SK-N-SH treated with all-trans-retinoic acid at 6 μM for 48 hours (cell line): ENCODE measurements at regions not wholly inside any gene's neighbourhood (a gene's known extent, or its start where the extent isn't known, plus 50 kb on each side); places are given as distances from the start of the nearest gene placed in this dataset.

Experiments used
- ATAC-seq: fragments of 200-7000 bp; cut with Tn5 transposase; 3 replicates; pipeline ENCODE4 v1.9.1; 2020; ENCODE audit warnings: mild to moderate bottlenecking, moderate library complexity
- ARNTL ChIP-seq: fragments of 450-650 bp; formaldehyde crosslinking; IDR thresholded peaks from 2 replicates; pipeline ENCODE4 v1.5.0; 2020; ENCODE audit warnings: low read depth, mild to moderate bottlenecking, moderate library complexity, borderline replicate concordance
- BACH2 ChIP-seq: fragments of 250-450 bp; sonication (Bioruptor Pico); IDR thresholded peaks from 2 replicates; pipeline ENCODE4 v1.9.0; 2021; ENCODE audit warnings: mild to moderate bottlenecking, borderline replicate concordance
- CREB5 ChIP-seq: fragments of 250-450 bp; sonication (Bioruptor Pico); IDR thresholded peaks from 2 replicates; pipeline ENCODE4 v1.5.1; 2020; ENCODE audit warnings: low read depth, mild to moderate bottlenecking, moderate library complexity
- CSDC2 ChIP-seq: fragments of 250-450 bp; sonication (Bioruptor Pico); IDR thresholded peaks from 2 replicates; pipeline ENCODE4 v1.5.0; 2020; ENCODE audit warnings: mild to moderate bottlenecking, moderate library complexity
- CSRNP3 ChIP-seq: fragments of 250-450 bp; sonication (Bioruptor Pico); IDR thresholded peaks from 2 replicates; pipeline ENCODE4 v1.5.1; 2021; ENCODE audit warnings: mild to moderate bottlenecking, moderate library complexity
- ESRRG ChIP-seq: fragments of 250-450 bp; sonication (Bioruptor Pico); IDR thresholded peaks from 2 replicates; pipeline ENCODE4 v1.6.1; 2021; ENCODE audit warnings: mild to moderate bottlenecking
- ISL1 ChIP-seq: fragments of 250-450 bp; sonication (Bioruptor Pico); IDR thresholded peaks from 2 replicates; pipeline ENCODE4 v2.1.2; 2022; ENCODE audit warnings: mild to moderate bottlenecking, moderate library complexity
- OSR1 ChIP-seq: fragments of 250-450 bp; sonication (Bioruptor Pico); IDR thresholded peaks from 2 replicates; pipeline ENCODE4 v1.8.0; 2022; ENCODE audit warnings: moderate library complexity, mild to moderate bottlenecking, inconsistent platforms
- PATZ1 ChIP-seq: fragments of 250-450 bp; sonication (Bioruptor Pico); IDR thresholded peaks from 2 replicates; pipeline ENCODE4 v1.8.0; 2020; ENCODE audit warnings: mild to moderate bottlenecking, moderate library complexity, borderline replicate concordance
- POU6F1 ChIP-seq: fragments of 250-450 bp; sonication (Bioruptor Pico); IDR thresholded peaks from 2 replicates; pipeline ENCODE4 v1.8.0; 2021; ENCODE audit warnings: low read depth, mild to moderate bottlenecking, moderate library complexity, borderline replicate concordance
- PPARA ChIP-seq: fragments of 250-450 bp; sonication (Bioruptor Pico); IDR thresholded peaks from 2 replicates; pipeline ENCODE4 v1.5.0; 2020; ENCODE audit warnings: mild to moderate bottlenecking, borderline replicate concordance
- RARB ChIP-seq: fragments of 250-450 bp; sonication (Bioruptor Pico); IDR thresholded peaks from 2 replicates; pipeline ENCODE4 v1.8.0; 2021; ENCODE audit warnings: mild to moderate bottlenecking, moderate library complexity
- SNAI2 ChIP-seq: fragments of 250-450 bp; sonication (Bioruptor Pico); IDR thresholded peaks from 2 replicates; pipeline ENCODE4 v1.5.0; 2020; ENCODE audit warnings: mild to moderate bottlenecking, moderate library complexity
- TSHZ2 ChIP-seq: fragments of 250-450 bp; sonication (Bioruptor Pico); IDR thresholded peaks from 2 replicates; pipeline ENCODE4 v1.5.0; 2020; ENCODE audit warnings: mild to moderate bottlenecking, moderate library complexity
- ZC3H10 ChIP-seq: fragments of 250-450 bp; sonication (Bioruptor Pico); IDR thresholded peaks from 2 replicates; pipeline ENCODE4 v1.5.1; 2021; ENCODE audit warnings: mild to moderate bottlenecking, moderate library complexity
- ZFP30 ChIP-seq: fragments of 450-650 bp; formaldehyde crosslinking; IDR thresholded peaks from 2 replicates; pipeline ENCODE4 v1.5.0; 2022; ENCODE audit warnings: mild to moderate bottlenecking, moderate library complexity
- ZNF565 ChIP-seq: fragments of 450-650 bp; formaldehyde crosslinking; conservative IDR thresholded peaks from 2 replicates; pipeline ENCODE4 v1.5.0; 2020; ENCODE audit warnings: low read depth, mild to moderate bottlenecking, moderate library complexity
- ZNF70 ChIP-seq: fragments of 450-650 bp; formaldehyde crosslinking; IDR thresholded peaks from 2 replicates; pipeline ENCODE4 v1.5.0; 2020; ENCODE audit warnings: mild to moderate bottlenecking, moderate library complexity
- ZNF8 ChIP-seq: fragments of 450-650 bp; formaldehyde crosslinking; IDR thresholded peaks from 2 replicates; pipeline ENCODE4 v1.5.0; 2020; ENCODE audit warnings: mild to moderate bottlenecking, moderate library complexity

GRCh38 chr2:221318376-221319130 is 253.6 kb downstream of the EPHA4 start:
- TF ChIP-seq CSRNP3 (CRISPR knock-in tag) (no peak), CREB5 (CRISPR knock-in tag) (no peak), PATZ1 (no peak)
- TF ChIP-seq, all 23 proteins: peak for 0
- ATAC-seq: no peak

- no peak for ATAC-seq
These were observed 249.4 kb downstream of the EPHA4 start for GRCh38 chr2:221322741-221323140.

More at GRCh38 chr2:221322741-221323140, 249.4 kb downstream of the EPHA4 start:
- TF ChIP-seq ZNF565: no peak
- no peak for TF ChIP-seq CREB5 (CRISPR knock-in tag)
- TF ChIP-seq ISL1 (CRISPR knock-in tag): no peak
- no peak for TF ChIP-seq ESRRG (CRISPR knock-in tag)
- no peak for TF ChIP-seq TSHZ2 (CRISPR knock-in tag)
- no peak for TF ChIP-seq OSR1 (CRISPR knock-in tag)
- no peak for TF ChIP-seq ZFP30 (CRISPR knock-in tag)
- TF ChIP-seq RARB (CRISPR knock-in tag): no peak
- TF ChIP-seq PATZ1: no peak
- no peak for TF ChIP-seq POU6F1 (CRISPR knock-in tag)
- no peak for TF ChIP-seq SNAI2 (CRISPR knock-in tag)
- TF ChIP-seq ZC3H10: no peak
- no peak for TF ChIP-seq CSRNP3 (CRISPR knock-in tag)
- TF ChIP-seq BACH2 (CRISPR knock-in tag): no peak
- TF ChIP-seq ZNF70 (CRISPR knock-in tag): no peak
- TF ChIP-seq PPARA (CRISPR knock-in tag): no peak
- no peak for TF ChIP-seq CSDC2 (CRISPR knock-in tag)
- TF ChIP-seq ARNTL (CRISPR knock-in tag): no peak
- TF ChIP-seq ZNF8 (CRISPR knock-in tag): no peak
- TF ChIP-seq, all 23 proteins: peak for 0
